Endothelial cell of umbilical vein (primary cell): ENCODE measurements at regions not wholly inside any gene's neighbourhood (a gene's known extent, or its start where the extent isn't known, plus 50 kb on each side); places are given as distances from the start of the nearest gene placed in this dataset.

Source experiments
- BruUV-seq: library from RNA; stranded (reverse); fragments of 400-500 nt; replicated peaks from 2 replicates; lab custom pipeline; 2021; lab: Mats Ljungman, UMichigan
- CTCF ChIA-PET: fragments of 300-600, 350-600 bp; sonication (Branson Sonifier 250); formaldehyde crosslinking; loops from one replicate; lab custom pipeline; 2021; ENCODE audit warnings: antibody characterized with exemption, inconsistent platforms; lab: Charles Lee
- POLR2A ChIA-PET: fragments of 300-600, 350-600 bp; sonication (Branson Sonifier 250); formaldehyde crosslinking; loops from one replicate; lab custom pipeline; 2021; ENCODE audit warnings: antibody characterized with exemption, inconsistent platforms; lab: Charles Lee
- DNase-seq: peaks from one replicate; pipeline ENCODE4 v3.0.0-alpha.2; 2011; ENCODE audit warnings: low read depth, low spot score
- FAIRE-seq: peaks from 2 replicates; lab custom pipeline; 2011; peaks lifted over from hg19 to GRCh38; lab: Jason Lieb, UNC
- H2AFZ ChIP-seq: 2 replicates; pipeline ENCODE4 v1.6.0; 2012; ENCODE audit warnings: low read depth, low read length, control low read depth, inconsistent platforms
- H3K27ac ChIP-seq: 2 replicates; pipeline ENCODE4 v1.5.1; 2011; ENCODE audit warnings: low read depth, mild to moderate bottlenecking, control low read depth, low read length, moderate library complexity; ENCODE audit not compliant: insufficient read depth
- H3K27me3 ChIP-seq, 2 experiments: 2 replicates each; pipeline versions ENCODE4 v1.6.0 to v1.6.1; 2011; ENCODE audit warnings: low read length in 2 of 2, mixed read lengths in 1 of 2; ENCODE audit not compliant: control insufficient read depth in 2 of 2, insufficient read depth in 2 of 2
- H3K36me3 ChIP-seq, 2 experiments: 2 replicates in 1 of 2; 3 replicates in 1 of 2; pipeline ENCODE4 v1.5.1; 2011; ENCODE audit warnings: low read length in 2 of 2, mild to moderate bottlenecking in 1 of 2, moderate library complexity in 1 of 2; ENCODE audit not compliant: control insufficient read depth in 2 of 2, insufficient read depth in 2 of 2; ENCODE audit errors: extremely low read depth in 1 of 2
- H3K4me1 ChIP-seq: 3 replicates; pipeline ENCODE4 v1.5.1; 2011; ENCODE audit warnings: mild to moderate bottlenecking, low read length; ENCODE audit not compliant: control insufficient read depth, insufficient read depth; ENCODE audit errors: extremely low read depth
- H3K4me2 ChIP-seq: 2 replicates; pipeline ENCODE4 v1.6.1; 2011; ENCODE audit warnings: low read length, control low read depth, mixed read lengths; ENCODE audit not compliant: insufficient read depth
- H3K4me3 ChIP-seq, 3 experiments: fragments of 200-600 bp in 1 of 3; sonication (generic), shearing (Covaris generic) in 1 of 3; replicated peaks in 1 of 3; 2 replicates each; pipeline ENCODE4 v1.5.1; 2011 to 2016; ENCODE audit warnings: control low read depth in 3 of 3, low read length in 3 of 3, mild to moderate bottlenecking in 2 of 3, inconsistent platforms in 1 of 3, low read depth in 1 of 3, moderate library complexity in 1 of 3; ENCODE audit not compliant: insufficient read depth in 1 of 3
- H3K79me2 ChIP-seq: 2 replicates; pipeline ENCODE4 v1.6.0; 2012; ENCODE audit warnings: low read length, inconsistent platforms; ENCODE audit not compliant: control insufficient read depth, insufficient read depth
- H3K9ac ChIP-seq: replicated peaks from 2 replicates; pipeline ENCODE3; 2011; ENCODE audit warnings: low read length, control low read depth; ENCODE audit not compliant: insufficient read depth; ENCODE audit errors: extremely low read depth
- H3K9me1 ChIP-seq: replicated peaks from 3 replicates; pipeline ENCODE4 v1.6.0; 2011; ENCODE audit warnings: mild to moderate bottlenecking, low read length; ENCODE audit not compliant: control insufficient read depth, insufficient read depth; ENCODE audit errors: extremely low read depth
- H3K9me3 ChIP-seq: replicated peaks from 2 replicates; pipeline ENCODE4 v1.5.1; 2012; ENCODE audit warnings: low read length, inconsistent platforms; ENCODE audit not compliant: control insufficient read depth, insufficient read depth
- H4K20me1 ChIP-seq: replicated peaks from 2 replicates; pipeline ENCODE3; 2011; ENCODE audit warnings: mild to moderate bottlenecking, low read length; ENCODE audit not compliant: control insufficient read depth, insufficient read depth; ENCODE audit errors: extremely low read depth
- CTCF ChIP-seq, 2 donors: IDR thresholded peaks; 1 replicate in 1 of 2; 2 replicates in 1 of 2; pipeline ENCODE4 v1.5.1; 2011; ENCODE audit warnings: low read length in 2 of 2, mild to moderate bottlenecking in 2 of 2, moderate library complexity in 2 of 2, control low read depth in 1 of 2, inconsistent platforms in 1 of 2, low read depth in 1 of 2; ENCODE audit not compliant: insufficient read depth in 1 of 2; ENCODE audit errors: extremely low read depth in 1 of 2
- EZH2 ChIP-seq: IDR thresholded peaks from 2 replicates; pipeline ENCODE4 v1.6.1; 2012; ENCODE audit warnings: borderline replicate concordance, low read depth, mild to moderate bottlenecking, moderate library complexity, low read length, inconsistent platforms; ENCODE audit not compliant: severe bottlenecking
- FOS ChIP-seq: IDR thresholded peaks from 2 replicates; pipeline ENCODE4 v1.6.1; 2011; ENCODE audit warnings: mild to moderate bottlenecking, low read length, moderate library complexity, borderline replicate concordance; ENCODE audit not compliant: insufficient read depth
- GATA2 ChIP-seq: IDR thresholded peaks from 2 replicates; pipeline ENCODE4 v1.7.0; 2011; ENCODE audit warnings: low read depth, mild to moderate bottlenecking, moderate library complexity, mixed read lengths, low read length; ENCODE audit not compliant: insufficient read length, insufficient read depth
- JUN ChIP-seq: IDR thresholded peaks from 2 replicates; pipeline ENCODE4 v1.6.1; 2011; ENCODE audit warnings: borderline replicate concordance, low read depth; ENCODE audit not compliant: insufficient read length, insufficient read depth
- MAX ChIP-seq: IDR thresholded peaks from 2 replicates; pipeline ENCODE4 v1.6.1; 2011; ENCODE audit not compliant: insufficient read depth, insufficient read length
- MYC ChIP-seq: IDR thresholded peaks from one replicate; pipeline ENCODE4 v1.6.1; 2011; ENCODE audit warnings: mild to moderate bottlenecking, low read depth, low read length
- POLR2A ChIP-seq: IDR thresholded peaks from 2 replicates; pipeline ENCODE4 v1.6.1; 2012; ENCODE audit warnings: low read depth, mild to moderate bottlenecking, control low read depth, low read length
- POLR2AphosphoS5 ChIP-seq: IDR thresholded peaks from 2 replicates; pipeline ENCODE4 v1.6.1; 2012; ENCODE audit warnings: low read depth, mild to moderate bottlenecking, control low read depth, low read length, moderate library complexity; ENCODE audit not compliant: insufficient read depth
- dilution Hi-C: fragments of 300-500 bp; cut with MboI; formaldehyde crosslinking; loops from one replicate; pipeline ENCODE4 v1.15.0; 2019; ENCODE audit warnings: low sequenced_read_pairs; ENCODE audit not compliant: extremely low pct_ligation_motif_present
- intact Hi-C: fragments of 100-400 bp; cut with micrococcal nuclease; formaldehyde crosslinking; loops from one replicate; pipeline ENCODE4 v1.10.0; 2022

GRCh38 chr4:124462954-124463828, 249.3 kb downstream of the ANKRD50 start:
- DNase-seq (no peak), FAIRE-seq (no peak)
- POLR2A ChIA-PET = no interaction called here
- Histone ChIP-seq H2AFZ (no peak overlapping the region), H4K20me1 (no peaks in the 10 kb centered on the region), H3K27ac (no peak overlapping the region), H3K4me3 (no peak overlapping the region), H3K4me1 (no peaks in the 10 kb centered on the region), H3K9ac (no peak overlapping the region), H3K27me3 (no peaks in the 10 kb centered on the region), H3K4me2 (no peak overlapping the region), H3K9me3 (no peaks in the 10 kb centered on the region), H3K79me2 (no peaks in the 10 kb centered on the region), H3K36me3 (no peaks in the 10 kb centered on the region), H3K9me1 (no peaks in the 10 kb centered on the region)
- dilution Hi-C loops = no loop called here
- no TSS peak for BruUV-seq
- intact Hi-C loops = no loop called here
- CTCF ChIA-PET = no interaction called here
- TF ChIP-seq CTCF (IDR thresholded peaks at IDR 0.05; ENCODE audit: extremely low read depth in 1 of 2, insufficient read depth in 1 of 2, low read depth in 1 of 2, low read length in 2 of 2) (no peak), GATA2 (no peak), MAX (no peak), POLR2A (no peak), JUN (no peak), POLR2AphosphoS5 (no peak), FOS (no peak), EZH2 (no peak), MYC (no peak)
